HG02884 (cell line): ENCODE measurements at regions not wholly inside any gene's neighbourhood (a gene's known extent, or its start where the extent isn't known, plus 50 kb on each side); places are given as distances from the start of the nearest gene placed in this dataset.

Experiments used
- ATAC-seq: cut with Tn5 transposase; IDR thresholded peaks from one replicate; pipeline ENCODE4 v1.9.1; 2021; ENCODE audit warnings: mild to moderate bottlenecking, moderate library complexity; ENCODE audit not compliant: unreplicated experiment

- no peak for ATAC-seq
Observed at GRCh38 chr13:84912720-84913119, 886.5 kb downstream of the SLITRK6 start.

GRCh38 chr13:84910423-84910822 is 888.8 kb downstream of the SLITRK6 start:
- ATAC-seq: no peak

- no peak for ATAC-seq
Observed at GRCh38 chr13:84903391-84903790, 895.8 kb downstream of the SLITRK6 start.

GRCh38 chr13:84902243-84902642 is 897.0 kb downstream of the SLITRK6 start:
- no peak for ATAC-seq

GRCh38 chr13:84896128-84896527 is 903.1 kb downstream of the SLITRK6 start:
- ATAC-seq: no peak

- ATAC-seq: no peak
Observed at GRCh38 chr13:84894749-84895148, 904.5 kb downstream of the SLITRK6 start.

- ATAC-seq: no peak
Observed at GRCh38 chr13:84885868-84886267, 913.4 kb downstream of the SLITRK6 start.

- no peak for ATAC-seq
Observed at GRCh38 chr13:84873951-84874350, 925.3 kb downstream of the SLITRK6 start.

- ATAC-seq: no peak
Observed at GRCh38 chr13:84870190-84870589, 929.0 kb downstream of the SLITRK6 start.

GRCh38 chr13:84867246-84867645 is 932.0 kb downstream of the SLITRK6 start:
- no peak for ATAC-seq

GRCh38 chr13:84865783-84866221 is 933.4 kb downstream of the SLITRK6 start:
- no peak for ATAC-seq

- no peak for ATAC-seq
Observed at GRCh38 chr13:84864341-84864740, 934.9 kb downstream of the SLITRK6 start.

GRCh38 chr13:84847107-84847506 is 952.1 kb downstream of the SLITRK6 start:
- ATAC-seq: no peak

- no peak for ATAC-seq
Observed at GRCh38 chr13:84845907-84846619, 953.2 kb downstream of the SLITRK6 start.

- no peak for ATAC-seq
Observed at GRCh38 chr13:84844473-84844872, 954.7 kb downstream of the SLITRK6 start.

GRCh38 chr13:84843368-84843767 is 955.9 kb downstream of the SLITRK6 start:
- ATAC-seq: no peak

GRCh38 chr13:84834201-84834600 is 951.9 kb upstream of the SLITRK1 start:
- ATAC-seq: no peak

- ATAC-seq: no peak
Observed at GRCh38 chr13:84831666-84832657, 949.7 kb upstream of the SLITRK1 start.

- ATAC-seq: no peak
Observed at GRCh38 chr13:84823528-84823927, 941.3 kb upstream of the SLITRK1 start.

GRCh38 chr13:84821261-84821660 is 939.0 kb upstream of the SLITRK1 start:
- ATAC-seq: no peak

GRCh38 chr13:84816567-84817105 is 934.4 kb upstream of the SLITRK1 start:
- no peak for ATAC-seq

GRCh38 chr13:84812789-84813188 is 930.5 kb upstream of the SLITRK1 start:
- no peak for ATAC-seq
